ENCODE measurements at regions not wholly inside any gene's neighbourhood (a gene's known extent, or its start where the extent isn't known, plus 50 kb on each side); places are given as distances from the start of the nearest gene placed in this dataset.
A peak's percentile ranks its signal among the peaks of the same experiment; 100 is the strongest.

DNA sequence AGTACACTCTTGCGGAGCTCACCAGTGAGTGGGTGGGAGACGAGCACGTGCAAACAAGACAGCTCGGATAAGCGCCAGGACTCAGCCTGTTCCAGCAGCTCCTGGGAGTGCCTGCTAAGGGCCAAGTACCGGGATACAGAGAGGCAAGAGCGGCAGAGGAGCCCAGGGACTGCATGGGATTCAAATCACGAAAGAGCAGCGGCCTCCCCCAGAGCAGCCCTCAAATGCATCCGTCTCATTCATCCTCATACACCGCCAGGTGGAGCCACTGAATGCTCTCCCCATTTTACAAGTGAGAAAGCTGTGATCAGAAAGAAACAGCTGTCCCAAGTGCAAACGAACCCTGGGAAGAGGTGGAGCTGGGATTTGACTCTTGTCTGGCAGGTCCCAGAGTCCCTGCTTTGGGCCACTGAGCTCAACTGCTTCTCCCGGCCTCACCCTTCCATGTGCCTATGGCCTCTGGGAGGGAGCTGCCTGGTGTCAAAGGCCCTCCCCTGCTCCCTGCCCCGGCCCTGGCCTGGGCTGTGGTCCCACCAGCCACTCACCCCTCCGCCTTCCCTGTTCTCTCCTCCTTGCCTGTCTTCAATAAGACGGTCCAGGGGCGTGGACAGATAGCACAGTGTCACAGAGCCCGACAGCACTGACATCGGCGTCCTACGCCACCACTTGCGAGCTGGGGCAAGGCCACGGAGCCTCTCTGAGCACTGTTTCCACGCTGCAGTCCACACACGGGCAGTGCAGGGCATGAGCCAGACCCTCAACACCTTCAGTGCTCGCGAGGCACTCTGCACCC lies 72.8 kb upstream of the TAF1B start:
- Mint-ChIP-seq H3K27ac (no peak overlapping the region), H3K9me3 (no peaks in the 10 kb centered on the region), H3K4me3 (no peak overlapping the region), H3K27me3 (ENCODE audit: low read depth) (no peaks in the 10 kb centered on the region; the same call in 1 of the 2 replicates), H3K36me3 (no peaks in the 10 kb centered on the region), H3K4me1 (peaks cover 45% of the 10 kb centered on the region)
- ATAC-seq (peak; percentile 67), DNase-seq (ENCODE audit: low spot score) (peak; percentile 77)
- TF ChIP-seq, protein P1, sequence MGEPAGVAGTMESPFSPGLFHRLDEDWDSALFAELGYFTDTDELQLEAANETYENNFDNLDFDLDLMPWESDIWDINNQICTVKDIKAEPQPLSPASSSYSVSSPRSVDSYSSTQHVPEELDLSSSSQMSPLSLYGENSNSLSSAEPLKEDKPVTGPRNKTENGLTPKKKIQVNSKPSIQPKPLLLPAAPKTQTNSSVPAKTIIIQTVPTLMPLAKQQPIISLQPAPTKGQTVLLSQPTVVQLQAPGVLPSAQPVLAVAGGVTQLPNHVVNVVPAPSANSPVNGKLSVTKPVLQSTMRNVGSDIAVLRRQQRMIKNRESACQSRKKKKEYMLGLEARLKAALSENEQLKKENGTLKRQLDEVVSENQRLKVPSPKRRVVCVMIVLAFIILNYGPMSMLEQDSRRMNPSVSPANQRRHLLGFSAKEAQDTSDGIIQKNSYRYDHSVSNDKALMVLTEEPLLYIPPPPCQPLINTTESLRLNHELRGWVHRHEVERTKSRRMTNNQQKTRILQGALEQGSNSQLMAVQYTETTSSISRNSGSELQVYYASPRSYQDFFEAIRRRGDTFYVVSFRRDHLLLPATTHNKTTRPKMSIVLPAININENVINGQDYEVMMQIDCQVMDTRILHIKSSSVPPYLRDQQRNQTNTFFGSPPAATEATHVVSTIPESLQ (CRISPR knock-in tag; IDR thresholded peaks at IDR 0.05) = no peak
- 0 out of 2 replicates have a peak, but pooled peaks have one; percentile 27 for TF ChIP-seq MAX (CRISPR knock-in tag; IDR thresholded peaks at IDR 0.05)
- no peak for TF ChIP-seq KAT7 (CRISPR knock-in tag; IDR thresholded peaks at IDR 0.05; ENCODE audit: borderline replicate concordance)
- TF ChIP-seq, protein P2, sequence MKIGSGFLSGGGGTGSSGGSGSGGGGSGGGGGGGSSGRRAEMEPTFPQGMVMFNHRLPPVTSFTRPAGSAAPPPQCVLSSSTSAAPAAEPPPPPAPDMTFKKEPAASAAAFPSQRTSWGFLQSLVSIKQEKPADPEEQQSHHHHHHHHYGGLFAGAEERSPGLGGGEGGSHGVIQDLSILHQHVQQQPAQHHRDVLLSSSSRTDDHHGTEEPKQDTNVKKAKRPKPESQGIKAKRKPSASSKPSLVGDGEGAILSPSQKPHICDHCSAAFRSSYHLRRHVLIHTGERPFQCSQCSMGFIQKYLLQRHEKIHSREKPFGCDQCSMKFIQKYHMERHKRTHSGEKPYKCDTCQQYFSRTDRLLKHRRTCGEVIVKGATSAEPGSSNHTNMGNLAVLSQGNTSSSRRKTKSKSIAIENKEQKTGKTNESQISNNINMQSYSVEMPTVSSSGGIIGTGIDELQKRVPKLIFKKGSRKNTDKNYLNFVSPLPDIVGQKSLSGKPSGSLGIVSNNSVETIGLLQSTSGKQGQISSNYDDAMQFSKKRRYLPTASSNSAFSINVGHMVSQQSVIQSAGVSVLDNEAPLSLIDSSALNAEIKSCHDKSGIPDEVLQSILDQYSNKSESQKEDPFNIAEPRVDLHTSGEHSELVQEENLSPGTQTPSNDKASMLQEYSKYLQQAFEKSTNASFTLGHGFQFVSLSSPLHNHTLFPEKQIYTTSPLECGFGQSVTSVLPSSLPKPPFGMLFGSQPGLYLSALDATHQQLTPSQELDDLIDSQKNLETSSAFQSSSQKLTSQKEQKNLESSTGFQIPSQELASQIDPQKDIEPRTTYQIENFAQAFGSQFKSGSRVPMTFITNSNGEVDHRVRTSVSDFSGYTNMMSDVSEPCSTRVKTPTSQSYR (CRISPR knock-in tag; IDR thresholded peaks at IDR 0.05) = no peak
- TF ChIP-seq ATF1 (CRISPR knock-in tag; IDR thresholded peaks at IDR 0.05) = no peak
- TF ChIP-seq ZBTB21 (CRISPR knock-in tag; IDR thresholded peaks at IDR 0.05; ENCODE audit: borderline replicate concordance) = no peak
- 0 out of 2 replicates have a peak, but pooled peaks have one; percentile 12 for TF ChIP-seq PRDM15 (CRISPR knock-in tag; IDR thresholded peaks at IDR 0.05)
- TF ChIP-seq SOX15 (CRISPR knock-in tag; IDR thresholded peaks at IDR 0.05) = no peak
- no peak for TF ChIP-seq FOXP1 (CRISPR knock-in tag; IDR thresholded peaks at IDR 0.05; ENCODE audit: borderline replicate concordance)
- peak; percentile 31; the same call in 1 of the 2 replicates for TF ChIP-seq CTCF (IDR thresholded peaks at IDR 0.05)
- TF ChIP-seq E2F5 (CRISPR knock-in tag; IDR thresholded peaks at IDR 0.05) = no peak
- POLR2A ChIA-PET = interaction anchor here (1.0 to 2.5 kb wide), 2 partner anchors 140 to 296 kb away, joined by 3 to 9 read pairs; partner anchors contain the start of genes IAH1 and YWHAQ
- CTCF ChIA-PET = interaction anchor here (0.5 to 8.8 kb wide), 60 partner anchors 8 to 664 kb away, joined by 3 to 130 read pairs (median 4); partner anchors contain the start of genes ADAM17, CYS1, TAF1B and YWHAQ

Data from WTC11 (cell line).